BJ (cell line): ENCODE measurements at regions not wholly inside any gene's neighbourhood (a gene's known extent, or its start where the extent isn't known, plus 50 kb on each side); places are given as distances from the start of the nearest gene placed in this dataset.

ENCODE experiments used
- CTCF ChIA-PET: fragments of 350-600 bp; formaldehyde crosslinking; extraction: SDS; loops from one replicate; lab custom pipeline; 2021; ENCODE audit warnings: antibody characterized with exemption, inconsistent platforms; lab: Yijun Ruan, JAX
- POLR2A ChIA-PET: fragments of 300-600 bp; sonication (Branson Sonifier 250); formaldehyde crosslinking; extraction: SDS; loops from one replicate; lab custom pipeline; 2021; ENCODE audit warnings: antibody characterized with exemption; lab: Charles Lee
- DNase-seq: peaks from one replicate; pipeline ENCODE4 v3.0.0-alpha.2; 2011; ENCODE audit warnings: low read depth
- H3K27me3 ChIP-seq: 2 replicates; pipeline ENCODE4 v1.6.0; 2011; ENCODE audit warnings: low read length; ENCODE audit not compliant: control insufficient read depth, insufficient read depth
- H3K36me3 ChIP-seq: 2 replicates; pipeline ENCODE4 v1.5.1; 2011; ENCODE audit warnings: low read length; ENCODE audit not compliant: control insufficient read depth, insufficient read depth
- H3K4me3 ChIP-seq: 2 replicates; pipeline ENCODE4 v1.5.1; 2011; ENCODE audit warnings: low read depth, mild to moderate bottlenecking, control low read depth, low read length
- TF ChIP-seq, protein P1 (sequence below): IDR thresholded peaks from 2 replicates; pipeline ENCODE4 v1.5.1; 2011; ENCODE audit warnings: low read depth, mild to moderate bottlenecking, control low read depth, inconsistent platforms, low read length, moderate library complexity; ENCODE audit not compliant: insufficient read depth

- TF ChIP-seq, protein P1, sequence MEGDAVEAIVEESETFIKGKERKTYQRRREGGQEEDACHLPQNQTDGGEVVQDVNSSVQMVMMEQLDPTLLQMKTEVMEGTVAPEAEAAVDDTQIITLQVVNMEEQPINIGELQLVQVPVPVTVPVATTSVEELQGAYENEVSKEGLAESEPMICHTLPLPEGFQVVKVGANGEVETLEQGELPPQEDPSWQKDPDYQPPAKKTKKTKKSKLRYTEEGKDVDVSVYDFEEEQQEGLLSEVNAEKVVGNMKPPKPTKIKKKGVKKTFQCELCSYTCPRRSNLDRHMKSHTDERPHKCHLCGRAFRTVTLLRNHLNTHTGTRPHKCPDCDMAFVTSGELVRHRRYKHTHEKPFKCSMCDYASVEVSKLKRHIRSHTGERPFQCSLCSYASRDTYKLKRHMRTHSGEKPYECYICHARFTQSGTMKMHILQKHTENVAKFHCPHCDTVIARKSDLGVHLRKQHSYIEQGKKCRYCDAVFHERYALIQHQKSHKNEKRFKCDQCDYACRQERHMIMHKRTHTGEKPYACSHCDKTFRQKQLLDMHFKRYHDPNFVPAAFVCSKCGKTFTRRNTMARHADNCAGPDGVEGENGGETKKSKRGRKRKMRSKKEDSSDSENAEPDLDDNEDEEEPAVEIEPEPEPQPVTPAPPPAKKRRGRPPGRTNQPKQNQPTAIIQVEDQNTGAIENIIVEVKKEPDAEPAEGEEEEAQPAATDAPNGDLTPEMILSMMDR = no peak
- DNase-seq = no peak
- 0 out of 2 replicates have a peak, but pooled peaks cover 1% of the 10 kb centered on the region for H3K27me3 ChIP-seq
- ChIA-PET CTCF (no interaction called here), POLR2A (no interaction called here)
- H3K4me3 ChIP-seq = no peak overlapping the region
- H3K36me3 ChIP-seq = no peaks in the 10 kb centered on the region
Measured at GRCh38 chr1:63129184-63129583, 193.2 kb upstream of the FOXD3 start.

DNA sequence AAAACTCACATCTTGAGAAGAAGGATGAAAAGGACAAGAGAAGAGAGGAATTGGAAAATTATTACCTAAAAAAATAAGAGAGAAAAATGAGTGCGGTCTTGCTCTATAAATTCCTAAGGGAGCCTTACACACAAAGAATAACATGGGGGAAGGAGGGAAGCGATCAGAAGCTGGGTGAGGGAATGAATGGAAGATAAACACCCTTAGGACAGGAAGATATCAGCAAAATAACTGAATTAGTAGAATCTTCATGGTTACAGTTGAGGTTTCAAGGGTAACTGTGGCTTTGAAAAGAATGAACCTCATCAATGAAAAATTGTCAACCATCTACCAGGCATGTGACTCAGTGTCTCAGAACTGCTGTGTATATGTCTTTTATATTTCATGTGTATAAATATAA is 192.5 kb upstream of the FOXD3 start:
- 0 out of 2 replicates have a peak, but pooled peaks cover 1% of the 10 kb centered on the region for H3K27me3 ChIP-seq
- TF ChIP-seq, protein P1 = no peak
- CTCF ChIA-PET = no interaction called here
- no peak for DNase-seq
- no peak overlapping the region for H3K4me3 ChIP-seq
- H3K36me3 ChIP-seq = no peaks in the 10 kb centered on the region
- POLR2A ChIA-PET = no interaction called here

DNA sequence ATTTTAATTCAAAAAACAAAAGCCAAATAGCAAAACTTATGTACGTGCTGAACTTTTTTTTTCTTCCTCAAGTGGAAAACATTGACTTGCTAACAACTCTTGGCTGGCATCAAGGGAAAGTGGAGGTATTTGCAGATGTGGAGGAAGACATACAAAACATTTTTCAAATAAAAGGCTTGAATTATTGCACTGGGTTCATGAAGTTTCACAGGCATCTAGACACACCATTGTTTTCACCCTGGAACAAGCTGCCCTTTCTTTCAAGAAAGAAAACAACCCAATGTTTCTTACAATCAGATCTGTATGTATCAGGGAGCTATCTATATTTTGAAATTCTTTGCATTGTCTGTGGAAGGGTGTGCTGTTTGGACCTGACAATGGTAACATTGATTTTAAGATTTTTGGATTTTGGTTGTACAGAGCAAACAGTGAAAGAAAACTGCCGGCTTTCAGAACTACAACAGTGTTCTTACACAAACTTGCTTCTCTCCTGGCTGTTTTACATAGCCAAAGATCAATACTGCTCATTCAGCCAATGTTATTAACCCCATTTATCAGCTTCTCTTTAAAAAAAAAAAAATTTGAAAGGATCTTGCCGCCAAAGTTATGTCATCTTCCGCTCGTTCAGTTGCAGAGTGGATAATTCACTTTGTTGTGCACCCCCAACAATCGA is 187.7 kb upstream of the FOXD3 start:
- POLR2A ChIA-PET = no interaction called here
- no peak for DNase-seq
- no peaks in the 10 kb centered on the region for H3K36me3 ChIP-seq
- no peak overlapping the region for H3K4me3 ChIP-seq
- CTCF ChIA-PET = no interaction called here
- H3K27me3 ChIP-seq = no peaks in the 10 kb centered on the region
- TF ChIP-seq, protein P1 = no peak

DNA sequence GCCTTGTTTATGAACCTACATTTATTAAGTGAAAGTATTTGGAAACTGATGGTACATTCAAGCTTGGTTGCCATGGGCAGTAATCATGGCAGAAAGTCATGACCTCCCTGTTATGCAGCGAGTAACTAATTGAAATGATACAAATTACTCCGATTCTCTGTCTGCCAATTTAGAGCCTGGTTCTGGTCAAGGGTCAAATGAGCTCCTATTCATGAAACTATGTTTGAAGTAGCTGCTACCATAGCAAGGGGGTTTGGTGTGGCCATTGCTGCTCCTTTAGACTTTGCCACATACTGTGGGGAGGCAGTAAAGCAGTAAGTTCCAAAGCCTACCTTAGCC is 187.2 kb upstream of the FOXD3 start:
- H3K36me3 ChIP-seq = no peaks in the 10 kb centered on the region
- no peak for DNase-seq
- TF ChIP-seq, protein P1 = no peak
- POLR2A ChIA-PET = no interaction called here
- CTCF ChIA-PET = no interaction called here
- no peaks in the 10 kb centered on the region for H3K27me3 ChIP-seq
- H3K4me3 ChIP-seq = no peak overlapping the region

DNA sequence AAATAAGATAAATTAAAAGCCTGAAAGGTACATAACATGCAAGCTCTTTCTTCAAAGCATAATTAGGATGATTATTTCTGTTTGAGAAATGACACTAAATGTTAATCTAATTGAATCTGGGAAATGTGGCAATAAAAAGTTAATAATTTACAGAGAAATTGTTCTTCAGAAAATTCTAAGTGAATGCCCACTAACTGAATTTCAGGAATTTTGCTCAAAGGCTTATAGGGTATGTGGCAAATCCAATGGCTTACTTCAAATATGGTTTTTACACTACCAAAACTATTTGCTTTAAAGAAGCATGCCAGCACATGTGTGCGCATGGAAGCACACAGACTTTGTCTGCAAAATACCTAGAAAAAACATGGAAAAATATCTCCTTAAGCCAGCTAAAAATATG is 186.6 kb upstream of the FOXD3 start:
- ChIA-PET CTCF (interaction anchor here (1.2 kb wide), 1 partner anchor 14 kb away, joined by 5 read pairs; no protein-coding TSS in a partner anchor), POLR2A (no interaction called here)
- no peak for DNase-seq
- TF ChIP-seq, protein P1 = no peak
- H3K4me3 ChIP-seq = no peak overlapping the region
- H3K36me3 ChIP-seq = no peaks in the 10 kb centered on the region
- H3K27me3 ChIP-seq = no peaks in the 10 kb centered on the region
